GM21423 (cell line): ENCODE measurements at regions not wholly inside any gene's neighbourhood (a gene's known extent, or its start where the extent isn't known, plus 50 kb on each side); places are given as distances from the start of the nearest gene placed in this dataset.

Source experiments
- ATAC-seq: cut with Tn5 transposase; IDR thresholded peaks from one replicate; pipeline ENCODE4 v1.9.1; 2021; ENCODE audit warnings: mild to moderate bottlenecking, moderate library complexity; ENCODE audit not compliant: unreplicated experiment

DNA sequence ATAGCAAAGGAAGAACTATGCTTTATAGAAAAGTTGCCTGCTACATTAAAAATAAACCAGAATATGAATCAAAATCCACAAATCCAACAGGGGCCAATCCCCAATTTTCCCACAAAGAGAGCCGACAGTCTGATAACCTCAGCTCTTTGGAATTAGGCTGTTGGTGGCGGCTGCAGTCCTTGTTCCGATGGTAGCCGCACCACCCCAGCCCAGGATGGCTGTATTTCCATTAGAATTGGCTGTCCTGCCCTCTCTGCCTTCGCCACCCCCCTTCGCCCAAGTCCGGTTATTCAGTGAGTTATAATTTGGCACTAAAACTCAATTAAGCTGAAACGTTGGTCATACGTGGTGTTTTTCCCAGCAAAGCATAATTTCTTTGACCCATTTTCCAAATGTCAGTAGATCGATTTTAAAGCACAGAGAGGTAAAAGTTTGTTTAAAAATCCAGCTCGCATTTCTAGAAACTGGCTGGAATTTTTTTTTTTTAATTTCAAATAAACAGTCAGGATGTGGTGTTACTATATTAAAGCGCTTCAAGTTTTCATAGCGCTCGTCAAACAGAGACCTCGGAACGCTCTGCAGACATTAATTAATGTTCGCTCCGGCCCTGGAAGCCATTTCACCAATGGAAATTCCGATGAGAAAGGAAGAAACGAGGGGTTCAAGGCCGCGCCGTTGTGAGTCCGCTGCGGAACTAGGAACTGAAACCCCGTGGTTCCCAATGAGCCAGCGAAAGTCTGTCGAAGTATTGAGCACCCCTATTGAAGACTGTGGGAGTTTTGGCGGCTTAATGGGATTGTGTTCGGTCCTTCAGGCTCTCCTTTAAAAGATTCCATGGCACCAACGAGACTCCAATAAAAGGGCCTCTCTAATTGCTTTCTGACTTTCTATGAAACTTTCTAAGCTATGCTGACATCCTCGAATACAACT, 104.8 kb upstream of the DIO3 start:
- no peak for ATAC-seq

DNA sequence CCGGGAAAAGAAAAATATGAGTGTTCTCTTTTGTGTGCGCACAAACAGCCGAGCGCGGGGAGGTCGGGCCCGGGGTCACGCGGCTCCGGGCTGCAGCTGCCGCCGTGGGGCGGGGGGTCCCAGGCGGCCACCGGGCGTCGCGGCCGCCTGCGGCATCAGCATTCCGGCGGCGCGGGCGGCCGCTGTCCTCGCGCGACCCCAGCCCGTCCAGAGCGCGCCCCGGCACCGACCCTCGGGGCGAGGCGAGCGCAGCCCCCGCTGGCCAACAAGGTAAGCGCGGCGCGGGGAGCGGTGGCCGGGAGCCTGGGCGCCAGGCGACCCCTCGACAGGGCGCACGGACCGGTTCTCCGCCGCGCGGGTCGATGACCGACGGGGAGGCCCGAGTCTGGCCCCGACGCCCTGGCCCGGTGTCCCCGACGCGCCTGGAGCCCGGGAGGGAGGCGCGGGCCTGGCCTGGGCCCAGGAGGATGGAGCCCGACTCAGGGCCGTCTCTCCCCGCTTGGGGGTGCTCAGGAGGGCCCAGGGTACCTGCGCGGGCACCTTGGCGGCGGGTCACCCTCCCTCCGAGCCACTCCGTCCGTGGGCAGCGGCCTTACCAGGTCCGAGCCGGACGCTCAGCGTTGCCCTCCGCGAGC, 103.9 kb upstream of the DIO3 start:
- ATAC-seq = no peak

GRCh38 chr14:101457936-101458740, 103.2 kb upstream of the DIO3 start:
- ATAC-seq = no peak

DNA sequence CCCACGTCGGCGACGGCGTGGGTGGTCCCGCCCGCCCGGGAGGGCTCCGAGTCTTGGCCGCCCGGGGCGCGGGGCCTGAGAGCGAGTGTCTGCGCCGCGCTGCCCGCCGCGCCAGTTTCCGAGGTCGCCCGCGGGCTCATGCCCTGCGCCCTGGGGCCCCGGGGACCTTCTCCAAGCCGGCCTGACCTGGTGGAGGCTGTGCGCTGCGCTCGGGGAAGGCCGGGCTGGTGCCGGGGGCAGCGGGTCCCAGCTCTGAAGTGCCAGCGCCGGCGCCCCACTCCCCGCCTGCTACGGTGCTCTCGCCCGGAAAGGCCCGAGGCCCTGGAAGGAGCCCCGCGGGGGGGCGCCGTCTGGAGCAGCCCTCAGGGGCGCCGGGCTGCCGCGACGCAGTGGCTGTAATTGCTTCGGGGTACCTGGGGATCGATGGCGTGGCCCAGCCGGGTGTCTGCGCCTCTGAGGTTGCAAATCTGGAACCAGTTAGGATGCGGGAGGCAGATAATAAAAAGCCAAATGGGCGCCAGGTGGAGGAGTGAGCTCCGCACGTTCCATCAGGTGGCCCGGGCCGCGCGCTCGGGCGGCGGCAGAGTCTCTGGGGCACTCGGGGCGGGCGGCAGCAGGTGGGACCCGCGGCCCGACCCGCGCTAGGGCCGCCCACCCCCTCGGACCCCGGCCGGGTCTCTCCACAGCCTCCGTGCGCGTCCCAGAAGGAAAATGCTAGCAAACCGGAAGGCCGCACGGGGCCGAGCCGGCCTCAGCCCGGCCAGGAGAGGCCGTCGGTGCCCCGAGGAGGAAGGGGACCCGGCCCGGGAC, 102.3 kb upstream of the DIO3 start:
- no peak for ATAC-seq

DNA sequence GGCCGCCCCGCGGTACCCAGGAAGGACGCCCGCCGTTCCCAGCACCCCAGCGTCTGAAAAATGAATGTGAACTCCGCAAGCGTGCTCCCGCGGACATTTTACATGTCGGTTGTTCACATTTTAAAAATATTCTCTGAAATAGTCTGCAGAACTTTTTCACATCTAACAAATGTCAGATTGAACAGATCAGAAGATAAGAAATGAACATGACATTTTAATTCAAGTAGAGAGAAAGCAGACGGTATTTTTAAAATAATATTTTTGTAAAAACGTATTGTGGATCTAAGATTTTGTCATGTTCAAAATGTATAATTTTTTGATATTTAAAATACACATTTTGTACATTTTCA, 101.8 kb upstream of the DIO3 start:
- ATAC-seq = no peak

- no peak for ATAC-seq
These were observed 100.8 kb upstream of the DIO3 start for GRCh38 chr14:101460521-101460920.

- ATAC-seq = no peak
These were observed 100.1 kb upstream of the DIO3 start for GRCh38 chr14:101460986-101461750.

DNA sequence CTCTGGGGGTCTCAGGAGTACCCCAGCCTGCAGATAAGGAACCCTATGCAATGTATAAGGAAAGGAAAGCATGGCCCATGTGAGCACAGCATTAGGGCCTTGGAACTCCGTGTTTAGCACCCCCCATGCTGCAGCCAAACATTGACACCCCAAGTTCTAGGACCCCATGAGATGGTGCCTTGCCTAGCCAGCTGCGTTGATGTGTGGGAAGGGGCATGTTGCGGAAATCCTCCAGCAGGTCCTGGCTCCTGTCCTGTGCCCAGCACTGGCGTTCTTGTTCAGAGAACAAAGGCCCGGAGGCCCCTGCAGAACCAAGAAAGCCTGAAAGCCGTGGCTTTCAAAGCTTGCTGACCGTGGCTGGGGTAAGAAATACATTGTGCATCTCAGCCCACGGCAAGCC, 99.4 kb upstream of the DIO3 start:
- ATAC-seq = no peak

DNA sequence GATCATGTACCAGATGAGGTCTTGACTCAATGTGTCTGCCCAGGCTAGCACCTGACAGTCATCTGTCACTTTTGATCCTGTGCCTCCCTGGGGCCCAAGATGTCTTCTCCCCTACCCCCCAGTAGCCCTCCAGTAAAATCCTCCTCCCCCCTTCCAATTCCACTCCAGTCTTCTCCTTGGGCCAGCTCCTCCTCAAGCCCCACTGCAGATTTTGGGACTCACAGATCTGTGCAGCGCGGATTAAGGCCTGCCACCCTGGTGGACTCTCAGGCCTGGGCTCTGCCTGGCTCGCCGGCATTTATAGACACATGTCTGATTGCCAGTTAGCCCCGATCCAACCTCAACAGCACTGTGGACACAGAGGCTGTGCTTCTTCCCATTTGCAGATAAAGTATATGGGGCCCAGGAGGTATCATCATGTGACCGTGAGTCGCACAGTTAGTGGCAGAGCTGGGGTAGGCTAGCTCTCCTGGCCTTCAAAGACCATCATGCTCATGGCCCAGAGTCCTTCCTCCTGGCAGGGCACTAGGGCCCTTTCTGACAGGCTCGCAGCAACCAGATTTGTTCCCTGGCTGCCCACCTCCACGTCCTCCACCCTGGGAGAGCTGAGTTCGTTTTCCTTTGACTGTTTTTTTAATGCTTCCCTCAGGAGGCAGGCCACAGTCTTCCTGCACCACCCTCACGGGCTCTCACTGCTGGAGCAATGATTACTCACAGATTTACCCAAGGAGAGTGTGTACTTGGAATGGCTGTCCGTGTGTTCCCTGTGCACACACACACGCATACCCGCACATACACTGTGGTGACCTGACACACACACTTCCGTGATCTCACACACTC, 98.3 kb upstream of the DIO3 start:
- no peak for ATAC-seq

DNA sequence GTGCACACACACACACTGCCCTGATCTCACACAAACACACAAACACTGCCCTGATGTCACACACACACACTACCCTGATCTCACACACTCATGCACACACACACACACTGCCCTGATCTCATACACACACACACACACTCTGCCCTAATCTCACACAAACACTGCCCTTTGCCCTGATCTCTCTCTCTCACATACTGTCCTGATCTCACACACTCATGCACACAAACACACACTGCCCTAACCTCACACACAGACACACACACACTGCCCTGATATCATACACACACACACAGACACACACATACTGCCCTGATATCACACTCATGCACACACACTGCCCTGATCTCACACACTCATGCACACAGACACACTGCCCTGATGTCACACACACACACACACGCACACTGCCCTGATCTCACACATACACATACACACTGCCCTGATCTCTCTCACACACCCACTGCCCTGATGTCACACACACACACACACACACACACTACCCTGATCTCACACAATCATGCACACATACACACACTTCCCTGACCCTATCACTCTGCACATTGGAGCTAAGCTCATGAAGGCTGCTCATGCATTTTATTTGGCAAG, 97.6 kb upstream of the DIO3 start:
- no peak for ATAC-seq

DNA sequence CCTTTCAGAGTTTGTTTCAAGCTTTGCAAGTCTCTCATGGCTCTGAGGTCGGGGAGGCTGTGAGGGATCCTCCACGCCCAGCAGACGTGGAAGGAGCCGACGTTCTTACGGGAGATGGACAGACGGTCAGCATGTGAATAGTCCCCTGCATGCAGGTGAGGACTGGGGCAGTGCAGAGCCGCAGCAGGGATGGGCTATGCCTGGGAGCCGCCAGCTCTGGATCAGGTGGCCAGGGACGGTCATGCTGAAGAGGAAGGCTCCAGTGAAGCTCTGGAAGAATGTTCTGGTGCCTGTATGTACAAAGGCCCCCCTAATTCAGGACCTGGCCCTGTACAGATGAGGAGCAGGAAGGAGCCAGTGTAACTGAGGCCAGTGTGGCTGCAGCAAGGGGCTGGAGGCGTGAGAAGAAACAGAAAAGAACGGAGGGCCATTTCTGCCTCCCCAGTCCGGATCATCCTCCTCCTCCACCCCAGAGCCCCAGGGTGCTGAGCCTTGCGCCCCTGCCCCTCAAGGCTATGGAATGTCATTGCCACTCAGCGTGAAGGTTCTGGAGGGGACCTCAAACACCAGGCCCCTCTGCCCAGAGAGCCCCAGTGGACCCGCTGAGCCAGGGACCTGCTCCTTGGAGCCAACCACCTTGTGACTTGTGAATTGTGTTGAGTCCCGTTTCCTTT, 96.8 kb upstream of the DIO3 start:
- no peak for ATAC-seq

DNA sequence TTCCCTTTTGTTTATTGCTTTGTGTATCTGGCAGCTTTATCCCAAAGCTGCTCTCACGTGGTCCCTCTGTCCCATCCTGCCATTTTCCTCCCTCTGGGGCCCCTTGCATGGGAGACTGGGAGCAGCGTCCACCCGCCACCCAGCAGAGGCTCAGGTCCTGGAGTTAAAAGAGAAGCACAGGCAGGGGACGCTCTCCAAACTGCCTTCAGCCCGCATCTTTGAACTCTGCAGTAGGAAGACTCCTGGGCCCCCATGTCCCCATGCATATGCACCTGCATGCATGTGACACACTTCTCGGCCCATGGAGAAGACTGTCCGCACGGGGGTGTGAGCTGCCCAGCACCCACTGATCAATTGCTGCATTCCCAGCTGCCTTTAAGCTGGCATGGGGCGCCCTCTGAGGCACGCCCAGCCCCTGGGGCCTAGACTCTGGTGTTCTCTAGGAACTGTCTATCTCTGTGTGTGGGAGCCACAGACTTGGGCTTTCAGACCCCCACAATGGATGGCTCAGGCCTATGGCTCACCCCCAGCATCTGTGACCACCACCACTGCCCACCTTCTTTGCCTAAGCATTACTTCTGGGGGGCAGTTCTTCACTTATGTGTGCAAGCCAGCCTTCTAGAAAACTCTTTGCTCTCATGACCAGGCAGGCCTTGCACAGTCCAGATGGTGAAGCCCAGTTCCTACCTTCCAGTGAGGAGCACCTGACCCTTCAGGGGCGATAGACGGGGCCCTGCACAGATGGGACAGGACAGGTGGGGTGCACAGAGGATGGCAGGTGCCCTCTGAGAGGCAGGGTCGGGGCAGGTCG, 96.1 kb upstream of the DIO3 start:
- ATAC-seq = no peak

- no peak for ATAC-seq
These were observed 95.4 kb upstream of the DIO3 start for GRCh38 chr14:101465795-101466448.

GRCh38 chr14:101466456-101467180, 94.7 kb upstream of the DIO3 start:
- no peak for ATAC-seq

DNA sequence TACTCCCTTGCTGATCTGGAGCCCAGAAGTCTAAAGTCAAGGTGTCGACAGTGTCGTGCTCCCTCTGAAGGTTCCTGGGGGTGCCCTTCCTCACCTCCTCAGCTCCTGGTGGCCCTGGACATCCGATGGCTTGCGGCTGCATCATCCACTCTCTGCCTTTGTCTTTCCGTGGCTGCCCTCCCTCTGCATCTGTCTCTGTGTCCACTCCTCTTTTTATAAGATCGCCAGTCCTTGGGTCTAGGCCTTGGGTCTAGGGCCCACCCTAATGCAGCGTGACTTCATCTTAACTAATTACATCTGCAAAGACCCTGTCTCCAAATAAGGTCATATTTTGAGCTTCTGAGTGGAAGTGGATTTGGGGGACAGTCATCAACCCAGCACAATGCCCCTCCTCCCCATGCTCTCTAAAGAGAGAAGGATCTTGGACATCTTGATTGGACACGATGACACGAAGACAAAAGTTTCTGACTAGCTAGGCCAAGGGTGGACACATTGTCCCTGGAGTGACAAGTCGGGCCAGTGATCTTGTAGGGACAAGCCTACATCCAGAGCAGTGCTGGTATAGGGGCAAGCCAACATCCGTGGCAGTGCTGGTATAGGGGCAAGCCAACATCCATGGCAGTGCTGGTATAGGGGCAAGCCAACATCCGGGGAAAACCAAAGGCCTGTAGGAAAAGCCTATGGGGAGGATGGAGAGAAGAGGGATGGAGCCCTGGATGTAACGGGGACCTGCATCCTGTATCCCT, 93.9 kb upstream of the DIO3 start:
- no peak for ATAC-seq
